IPS DF 4.7 (cell line): ENCODE measurements at regions not wholly inside any gene's neighbourhood (a gene's known extent, or its start where the extent isn't known, plus 50 kb on each side); places are given as distances from the start of the nearest gene placed in this dataset.
"Not testable (repeated sequence)": the region's sequence is repeated elsewhere in the genome, so short reads cannot be mapped to it uniquely, and the experiment has no call there.

ENCODE experiments used
- DNase-seq: peaks from one replicate; pipeline ENCODE4 v3.0.0-alpha.2; 2013; ENCODE audit warnings: low spot score; ENCODE audit errors: extremely low read depth

DNA sequence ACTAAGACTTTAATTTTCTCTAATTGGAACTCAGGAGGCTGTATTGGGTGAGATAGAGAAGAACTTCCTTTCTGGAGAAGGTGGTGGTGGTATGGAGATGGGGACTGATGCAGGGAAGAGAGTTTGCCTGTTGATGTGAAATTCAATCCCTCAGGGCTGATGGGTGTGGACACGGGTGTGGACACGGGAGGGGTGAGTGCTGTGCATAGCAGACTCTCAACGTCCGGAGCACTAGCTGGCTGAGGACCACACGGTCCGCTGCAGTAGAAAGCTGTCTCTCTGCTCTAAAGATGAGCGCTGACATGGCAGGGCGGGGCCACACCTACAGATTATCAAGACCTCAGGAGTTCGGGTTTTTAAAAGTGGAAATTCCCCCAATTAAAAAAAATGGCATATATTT is 148.5 kb upstream of the PITRM1 start:
- DNase-seq, result no peak

DNA sequence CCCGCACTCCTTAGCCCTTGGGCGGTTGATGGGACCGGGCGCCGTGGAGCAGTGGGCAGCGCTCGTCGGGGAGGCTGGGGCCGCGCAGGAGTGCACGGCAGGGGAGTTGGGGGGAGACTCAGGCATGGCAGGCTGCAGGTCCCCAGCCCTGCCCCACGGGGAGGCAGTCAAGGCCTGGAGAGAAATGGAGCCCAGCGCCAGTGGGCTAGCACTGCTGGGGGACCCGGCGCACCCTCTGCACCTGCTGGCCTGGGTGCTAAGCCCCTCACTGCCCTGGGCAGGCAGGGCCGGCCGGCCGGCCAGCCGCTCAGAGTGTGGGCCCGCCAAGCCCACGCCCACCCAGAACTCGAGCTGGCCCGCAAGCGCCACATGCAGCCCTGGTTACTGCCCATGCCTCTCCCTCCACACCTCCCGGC is 147.2 kb upstream of the PITRM1 start:
- DNase-seq, result no peak

DNA sequence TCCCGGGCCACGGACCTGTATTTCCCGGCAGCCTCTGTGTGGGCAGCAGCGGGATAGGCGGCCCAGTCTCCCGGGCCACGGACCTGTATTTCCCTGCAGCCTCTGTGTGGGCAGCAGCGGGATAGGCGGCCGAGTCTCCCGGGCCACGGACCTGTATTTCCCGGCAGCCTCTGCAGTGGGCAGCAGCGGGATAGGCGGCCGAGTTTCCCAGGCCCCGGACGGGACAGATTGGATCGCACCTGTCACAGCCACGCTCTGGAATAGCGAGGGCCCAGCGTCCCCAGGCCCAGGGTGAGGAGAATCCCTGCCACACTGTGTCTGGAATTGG is 145.9 kb upstream of the PITRM1 start:
- not testable (repeated sequence) for DNase-seq

DNA sequence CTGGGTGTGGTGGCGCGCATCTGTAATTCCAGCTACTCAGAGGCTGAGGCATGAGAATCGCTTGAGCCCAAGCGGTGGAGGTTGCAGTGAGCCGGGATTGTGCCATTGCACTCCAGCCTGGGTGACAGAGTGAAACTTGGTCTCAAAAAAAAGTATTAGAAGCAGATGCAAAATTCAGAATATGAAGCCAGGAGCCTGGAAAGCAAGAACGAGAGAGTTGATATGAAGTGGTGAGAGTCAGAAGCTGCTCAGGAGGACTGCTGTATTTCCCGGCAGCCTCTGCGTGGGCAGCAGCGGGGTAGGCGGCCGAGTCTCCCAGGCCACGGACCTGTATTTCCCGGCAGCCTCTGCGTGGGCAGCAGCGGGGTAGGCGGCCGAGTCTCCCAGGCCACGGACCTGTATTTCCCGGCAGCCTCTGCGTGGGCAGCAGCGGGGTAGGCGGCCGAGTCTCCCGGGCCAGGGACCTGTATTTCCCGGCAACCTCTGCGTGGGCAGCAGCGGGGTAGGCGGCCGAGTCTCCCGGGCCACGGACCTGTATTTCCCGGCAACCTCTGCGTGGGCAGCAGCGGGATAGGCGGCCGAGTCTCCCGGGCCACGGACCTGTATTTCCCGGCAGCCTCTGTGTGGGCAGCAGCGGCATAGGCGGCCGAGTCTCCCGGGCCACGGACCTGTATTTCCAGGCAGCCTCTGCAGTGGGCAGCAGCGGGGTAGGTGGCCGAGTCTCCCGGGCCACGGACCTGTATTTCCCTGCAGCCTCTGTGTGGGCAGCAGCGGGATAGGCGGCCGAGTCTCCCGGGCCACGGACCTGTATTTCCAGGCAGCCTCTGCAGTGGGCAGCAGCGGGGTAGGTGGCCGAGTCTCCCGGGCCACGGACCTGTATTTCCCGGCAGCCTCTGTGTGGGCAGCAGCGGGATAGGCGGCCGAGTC is 145.2 kb upstream of the PITRM1 start:
- DNase-seq, result not testable (repeated sequence)

DNA sequence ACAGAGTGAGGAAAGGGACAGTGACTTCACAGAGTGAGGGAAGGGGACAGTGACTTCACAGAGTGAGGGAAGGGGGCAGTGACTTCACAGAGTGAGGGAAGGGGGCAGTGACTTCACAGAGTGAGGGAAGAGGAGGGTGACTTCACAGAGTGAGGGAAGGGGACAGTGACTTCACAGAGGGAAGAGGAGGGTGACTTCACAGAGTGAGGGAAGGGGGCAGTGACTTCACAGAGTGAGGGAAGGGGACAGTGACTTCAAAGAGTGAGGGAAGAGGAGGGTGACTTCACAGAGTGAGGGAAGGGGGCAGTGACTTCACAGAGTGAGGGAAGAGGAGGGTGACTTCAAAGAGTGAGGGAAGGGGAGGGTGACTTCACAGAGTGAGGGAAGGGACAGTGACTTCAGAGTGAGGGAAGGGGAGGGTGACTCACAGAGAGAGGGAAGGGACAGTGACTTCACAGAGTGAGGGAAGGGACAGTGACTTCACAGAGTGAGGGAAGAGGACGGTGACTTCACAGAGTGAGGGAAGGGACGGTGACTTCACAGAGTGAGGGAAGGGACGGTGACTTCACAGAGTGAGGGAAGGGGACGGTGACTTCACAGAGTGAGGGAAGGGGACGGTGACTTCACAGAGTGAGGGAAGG is 142.0 kb upstream of the PITRM1 start:
- not testable (repeated sequence) for DNase-seq

DNA sequence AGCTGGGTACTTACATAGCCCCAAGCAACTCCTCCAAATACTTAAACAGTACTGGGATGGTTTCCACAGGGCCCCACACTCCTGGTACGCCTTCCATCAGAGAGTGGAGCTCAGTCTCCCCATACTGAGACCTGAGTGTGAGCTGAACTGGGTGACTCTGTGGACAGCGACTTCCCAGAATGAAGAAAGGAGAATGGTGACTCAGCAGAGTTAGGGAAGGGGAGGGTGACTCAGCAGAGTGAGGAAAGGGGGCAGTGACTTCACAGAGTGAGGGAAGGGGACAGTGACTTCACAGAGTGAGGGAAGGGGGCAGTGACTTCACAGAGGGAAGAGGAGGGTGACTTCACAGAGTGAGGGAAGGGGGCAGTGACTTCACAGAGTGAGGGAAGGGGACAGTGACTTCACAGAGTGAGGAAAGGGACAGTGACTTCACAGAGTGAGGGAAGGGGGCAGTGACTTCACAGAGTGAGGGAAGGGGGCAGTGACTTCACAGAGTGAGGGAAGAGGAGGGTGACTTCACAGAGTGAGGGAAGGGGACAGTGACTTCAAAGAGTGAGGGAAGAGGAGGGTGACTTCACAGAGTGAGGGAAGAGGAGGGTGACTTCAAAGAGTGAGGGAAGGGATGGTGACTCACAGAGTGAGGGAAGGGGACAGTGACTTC is 141.3 kb upstream of the PITRM1 start:
- DNase-seq, result not testable (repeated sequence)

DNA sequence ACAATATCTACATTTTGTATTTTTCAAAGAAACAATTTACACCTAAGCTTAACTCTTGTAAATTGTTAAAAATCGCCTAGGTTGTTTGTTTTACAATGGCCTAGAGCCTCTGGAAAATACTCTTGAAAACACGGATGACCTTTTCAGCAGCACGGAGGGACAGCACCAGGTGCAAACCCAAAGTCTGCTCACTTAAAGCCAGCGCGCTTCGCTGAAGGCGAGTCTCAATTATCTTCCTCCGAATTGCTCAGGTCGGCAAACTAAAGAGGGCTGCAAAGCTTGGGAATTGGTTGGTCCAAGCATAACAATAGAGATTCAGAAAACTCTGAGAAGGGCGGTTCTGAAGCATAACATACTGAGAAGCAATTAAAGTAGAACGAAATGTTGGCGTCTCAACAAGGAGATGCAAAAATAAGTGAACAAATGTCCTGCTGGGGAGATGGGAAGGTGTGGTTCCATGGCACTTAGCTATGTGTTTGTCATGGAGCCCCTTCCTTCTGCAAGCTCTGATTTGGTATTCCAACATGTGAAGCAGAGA is 139.9 kb upstream of the PITRM1 start:
- no peak for DNase-seq

DNA sequence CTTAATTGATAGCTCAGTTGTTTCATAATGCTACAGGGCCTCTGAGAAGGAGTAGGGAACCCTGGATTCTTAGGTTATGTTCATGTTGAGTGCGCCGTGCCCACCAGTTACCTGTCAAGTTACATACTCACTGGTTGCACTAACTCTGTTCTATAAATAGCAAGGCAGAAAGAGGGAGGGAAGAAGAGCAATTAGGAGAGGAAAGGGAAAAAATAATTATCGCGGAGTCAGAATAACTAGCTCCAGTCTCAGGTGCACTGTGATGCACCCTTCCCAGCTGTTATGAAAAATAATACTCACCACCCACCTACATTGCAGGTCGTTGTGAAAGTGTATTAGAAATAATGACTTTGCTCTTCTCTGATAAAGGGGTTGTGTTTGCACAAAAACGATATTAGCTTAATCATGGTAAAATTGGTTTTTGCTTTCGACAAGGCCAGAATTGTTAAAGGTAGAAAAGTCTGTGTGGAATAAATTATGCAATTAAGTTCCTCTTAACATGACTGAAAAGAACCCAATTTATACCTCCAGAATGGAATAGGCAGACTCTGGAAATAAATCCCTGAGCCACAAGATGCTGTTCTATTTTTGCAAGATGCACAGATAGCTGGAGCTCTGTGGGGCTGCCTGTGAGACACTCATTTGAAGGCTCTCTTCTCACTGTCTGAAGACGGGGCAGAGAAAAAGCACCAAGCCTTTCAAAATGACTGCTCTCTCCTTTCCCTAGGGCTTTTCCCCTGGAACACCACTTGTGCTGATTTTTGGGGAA is 137.6 kb upstream of the PITRM1 start:
- DNase-seq, result no peak

DNA sequence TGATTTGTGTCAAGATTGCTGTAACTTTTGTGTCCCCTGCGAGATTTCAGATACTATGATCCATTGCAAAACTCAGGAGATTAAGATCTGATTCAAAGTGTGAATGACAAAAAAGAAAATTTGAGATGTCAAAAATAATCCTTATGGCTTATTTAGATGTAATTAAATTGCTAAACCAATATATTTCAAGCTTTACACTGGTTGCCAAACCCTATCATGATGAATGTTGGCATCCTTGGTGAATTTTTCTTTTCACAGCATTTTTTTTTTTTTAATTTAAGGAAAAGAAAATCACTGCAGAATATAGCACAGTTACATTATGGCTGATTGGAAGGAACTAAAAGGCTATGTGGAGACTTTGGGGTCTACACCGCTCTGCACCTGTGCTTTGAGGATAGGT is 133.5 kb upstream of the PITRM1 start:
- DNase-seq, result no peak

DNA sequence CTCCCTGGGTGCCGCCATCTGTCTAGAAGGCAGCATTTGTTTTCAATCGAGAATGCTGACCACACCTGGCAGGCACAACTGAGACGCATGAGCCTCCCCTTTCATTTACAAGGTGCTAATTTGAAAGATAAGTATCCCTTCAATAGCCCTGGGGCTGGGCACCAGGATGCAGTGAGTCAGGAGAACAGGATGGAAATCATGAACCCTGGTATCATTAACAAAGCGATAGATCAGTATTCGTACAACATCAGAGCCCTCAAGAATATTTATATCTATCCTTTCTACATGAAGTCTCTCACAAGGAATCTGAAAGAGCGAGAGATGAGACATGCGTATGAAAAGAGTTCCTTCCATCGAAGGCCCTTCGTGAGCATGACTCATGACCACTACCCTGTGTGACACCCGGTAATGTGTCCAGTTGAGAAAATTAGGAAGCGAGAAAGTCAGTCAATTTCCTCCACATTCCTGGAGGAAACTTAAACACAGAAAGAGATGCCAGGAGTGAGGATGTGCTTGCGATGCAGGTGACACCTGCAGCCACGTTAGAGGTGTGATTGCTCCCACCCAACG is 123.1 kb upstream of the PITRM1 start:
- DNase-seq, result no peak

DNA sequence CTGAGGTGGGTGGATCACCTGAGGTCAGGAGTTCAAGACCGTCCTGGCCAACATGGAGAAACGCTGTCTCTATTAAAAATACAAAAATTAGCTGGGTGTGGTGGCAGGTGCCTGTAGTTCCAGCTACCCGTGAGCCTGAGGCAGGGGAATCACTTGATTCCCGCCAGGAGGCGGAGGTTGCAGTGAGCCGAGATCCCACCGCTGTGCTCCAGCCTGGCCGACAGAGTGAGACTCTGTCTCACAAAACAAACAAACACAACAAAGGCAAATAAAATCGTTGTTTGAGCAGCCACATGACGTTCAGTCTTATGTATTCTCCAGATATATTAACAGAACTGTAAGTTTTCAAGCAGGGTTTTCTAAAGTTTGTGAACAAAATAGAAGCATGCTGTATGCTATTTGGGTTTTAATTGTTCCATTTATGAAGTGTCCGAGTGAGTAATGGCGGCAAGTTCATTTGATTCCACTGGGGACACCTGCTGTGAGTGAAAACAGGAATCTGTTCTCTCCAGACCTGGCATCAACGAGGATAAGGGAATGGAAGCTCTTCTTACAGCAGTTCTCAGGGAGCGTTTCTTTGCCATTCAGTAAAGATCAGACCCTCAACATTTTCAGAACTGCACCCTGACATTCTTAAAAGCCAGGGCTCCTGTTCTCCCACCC is 122.5 kb upstream of the PITRM1 start:
- DNase-seq, result no peak

DNA sequence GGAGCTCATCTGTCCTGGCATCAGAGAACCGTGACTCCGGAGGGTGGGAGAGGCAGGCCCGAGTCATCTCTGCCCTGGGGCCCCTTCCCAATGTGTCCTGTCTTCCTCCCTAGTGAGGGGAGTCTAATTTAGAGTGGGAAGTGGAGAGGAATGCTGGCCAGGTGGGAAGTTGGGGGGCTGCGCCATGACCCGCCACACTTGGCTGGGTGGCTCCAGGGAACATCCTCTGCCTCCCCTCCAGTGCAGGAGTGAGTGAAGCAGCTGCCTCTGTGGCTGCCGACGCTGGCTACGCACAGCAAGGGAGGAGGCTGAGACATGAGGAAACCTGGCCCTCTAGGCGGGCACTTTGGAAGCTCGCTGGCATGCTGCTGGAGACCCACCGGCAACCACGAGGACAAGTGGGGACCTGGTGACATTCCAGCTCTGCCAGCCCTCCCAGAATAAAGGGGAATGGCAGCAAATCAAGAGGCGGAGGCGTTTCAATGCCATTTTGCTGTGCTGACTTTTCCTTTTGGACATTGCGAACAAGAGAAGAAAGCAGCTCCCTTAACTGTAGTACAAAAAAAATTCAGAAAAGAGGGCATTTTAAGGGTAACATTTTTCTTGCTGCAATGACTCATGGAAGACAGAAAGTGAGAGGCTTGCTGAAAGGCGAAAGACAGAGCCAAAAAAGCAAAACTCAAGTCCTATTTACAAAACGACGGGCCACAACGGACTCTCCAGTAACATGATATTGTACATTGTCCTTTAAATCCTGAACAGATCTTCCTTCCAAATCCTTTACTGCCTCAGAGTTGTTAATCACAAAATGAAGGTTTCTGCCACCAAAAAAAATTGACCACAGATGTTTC is 121.2 kb upstream of the PITRM1 start:
- no peak for DNase-seq

DNA sequence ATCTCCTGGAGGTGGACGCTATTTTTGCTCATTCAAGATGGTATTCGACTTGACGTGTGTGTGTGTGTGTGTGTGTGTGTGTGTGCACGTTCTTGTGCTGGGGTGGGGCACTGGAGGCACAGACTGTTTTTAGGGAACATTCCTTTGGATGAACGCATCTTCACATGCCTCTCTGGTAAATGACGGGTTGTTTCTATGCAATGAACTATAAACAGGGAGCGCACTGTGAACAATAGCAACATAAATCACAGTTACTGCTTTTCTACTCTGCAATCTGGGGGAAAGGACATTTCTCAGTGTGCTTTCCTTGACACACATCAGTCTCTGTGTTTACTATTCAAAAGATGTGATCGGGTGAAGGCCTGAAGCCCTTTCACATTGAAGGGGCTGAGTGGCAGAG is 120.1 kb upstream of the PITRM1 start:
- DNase-seq, result no peak

DNA sequence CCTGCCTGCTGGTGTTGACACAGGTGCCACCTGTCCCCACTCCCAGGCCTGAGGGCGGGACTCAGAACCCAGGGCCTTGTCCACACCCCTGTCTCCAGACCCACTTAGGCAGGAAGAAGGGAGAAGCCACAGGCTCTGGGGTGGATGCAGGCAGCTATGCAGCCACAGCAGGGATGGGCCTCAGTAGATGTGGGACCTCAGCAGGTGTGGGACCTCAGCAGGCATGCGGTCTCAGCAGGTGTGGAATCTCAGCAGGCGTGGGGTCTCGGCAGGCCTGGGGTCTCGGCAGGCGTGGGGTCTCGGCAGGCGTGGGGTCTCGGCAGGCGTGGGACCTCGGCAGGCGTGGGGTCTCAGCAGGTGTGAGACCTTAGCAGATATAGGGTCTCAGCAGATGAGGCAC is 118.0 kb upstream of the PITRM1 start:
- DNase-seq, result no peak

DNA sequence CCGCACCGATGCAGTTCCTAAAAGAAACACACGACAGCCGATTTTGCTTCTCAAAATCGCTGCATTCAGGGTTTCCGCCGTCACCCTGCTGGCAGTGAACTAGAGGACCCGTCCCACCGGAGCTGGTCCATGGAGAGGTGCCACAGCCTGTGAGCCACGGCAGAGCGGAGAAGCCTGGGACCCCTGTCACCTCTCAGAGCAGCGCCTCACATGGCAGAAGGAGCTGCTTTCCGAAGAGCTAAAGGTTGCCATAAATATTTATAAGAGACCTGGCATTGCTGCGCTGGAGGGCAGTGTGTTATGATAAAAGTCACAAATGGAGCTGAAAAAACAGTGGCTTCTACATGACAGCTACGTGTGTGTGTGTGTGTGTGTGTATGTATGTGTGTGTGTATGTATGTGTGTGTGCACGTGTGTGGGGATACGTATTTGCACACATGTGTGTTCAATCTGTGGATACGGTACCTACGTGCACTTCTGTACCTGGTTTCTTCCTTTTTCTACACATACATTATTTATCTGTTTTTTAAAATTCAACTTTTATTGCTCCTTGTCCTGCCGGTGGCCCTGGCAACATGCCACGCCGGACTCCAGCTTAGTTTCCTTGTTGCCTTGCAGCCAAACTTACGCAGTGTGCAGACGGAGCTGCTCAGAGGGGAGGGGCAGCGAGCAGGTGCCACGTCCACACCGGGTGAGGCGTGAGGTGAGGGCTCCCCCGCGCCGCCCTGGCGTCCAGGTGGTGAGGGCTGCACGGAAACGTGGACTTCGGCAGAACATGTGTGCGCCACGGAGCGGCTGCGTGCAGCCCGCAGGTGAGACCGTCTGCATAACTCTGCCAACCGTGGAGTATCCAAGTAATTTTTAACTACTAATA is 115.2 kb upstream of the PITRM1 start:
- no peak for DNase-seq

DNA sequence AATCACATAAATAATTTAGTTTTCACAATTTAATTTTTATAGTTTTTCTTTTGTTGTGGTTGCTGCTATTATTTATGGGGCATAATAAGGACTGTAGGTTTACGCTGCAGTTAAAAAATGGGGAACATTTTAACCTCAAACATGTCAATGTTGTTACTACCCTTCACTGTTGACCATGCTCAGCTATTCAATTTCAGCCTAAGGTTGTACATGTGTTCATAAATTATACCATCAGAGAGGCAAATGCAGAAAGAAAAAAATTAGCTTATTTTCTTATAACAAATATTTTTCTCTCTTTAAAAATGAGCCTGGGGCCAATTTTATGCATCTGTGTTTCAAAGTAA is 110.1 kb upstream of the PITRM1 start:
- DNase-seq, result no peak

DNA sequence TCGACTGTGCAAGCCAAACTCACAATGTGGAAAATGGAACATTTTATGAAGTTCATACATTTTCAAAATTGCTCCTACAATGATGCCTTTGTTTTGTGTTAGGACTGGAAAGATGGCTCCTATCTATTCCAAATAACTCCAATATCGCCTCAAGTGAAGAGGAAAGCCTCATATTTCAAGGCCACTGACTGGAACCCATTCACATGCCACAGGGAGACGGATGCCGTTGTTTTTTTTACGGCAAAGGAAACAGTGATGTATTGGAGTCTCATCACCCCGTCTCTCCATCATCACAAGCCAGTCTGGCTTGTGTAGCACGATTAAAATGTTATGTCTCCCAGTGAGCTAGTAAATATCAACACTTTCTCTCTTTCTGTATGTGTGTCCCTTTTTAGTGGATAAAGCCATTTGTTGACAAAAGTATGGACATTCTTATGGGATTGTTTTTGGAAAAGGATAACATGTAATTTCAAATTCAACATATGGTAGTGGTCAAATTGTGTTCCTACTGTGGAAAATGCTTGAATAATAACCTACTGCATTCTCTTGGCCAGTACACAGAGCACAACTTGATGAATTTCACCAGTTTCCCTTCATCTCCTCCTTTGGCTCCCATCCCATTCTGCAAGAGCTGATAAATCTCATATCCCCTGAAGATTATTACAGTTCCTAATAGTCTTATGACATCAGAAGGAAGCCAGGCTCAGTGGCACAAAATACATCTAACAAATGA is 109.5 kb upstream of the PITRM1 start:
- DNase-seq, result no peak

DNA sequence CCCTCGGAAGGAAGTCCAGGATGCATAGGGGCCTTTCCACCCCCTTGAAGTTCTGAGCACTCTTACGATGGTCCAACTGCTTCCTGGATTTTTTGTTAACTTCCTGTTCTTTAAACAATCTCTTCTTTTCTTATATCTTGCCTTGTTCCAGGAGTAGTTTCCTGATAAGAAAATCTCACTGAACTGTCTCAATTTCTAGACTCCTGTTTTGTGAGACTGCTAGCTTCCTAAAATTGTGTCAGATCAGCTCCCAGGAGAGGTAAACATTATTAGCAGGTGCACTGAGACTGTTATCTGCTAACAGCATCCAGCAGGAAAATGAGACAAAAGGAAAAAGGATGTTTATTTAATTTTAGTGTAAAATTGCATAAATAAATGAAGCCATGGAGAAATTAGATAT is 106.2 kb upstream of the PITRM1 start:
- no peak for DNase-seq
